ENCODE measurements at regions not wholly inside any gene's neighbourhood (a gene's known extent, or its start where the extent isn't known, plus 50 kb on each side); places are given as distances from the start of the nearest gene placed in this dataset.

DNA sequence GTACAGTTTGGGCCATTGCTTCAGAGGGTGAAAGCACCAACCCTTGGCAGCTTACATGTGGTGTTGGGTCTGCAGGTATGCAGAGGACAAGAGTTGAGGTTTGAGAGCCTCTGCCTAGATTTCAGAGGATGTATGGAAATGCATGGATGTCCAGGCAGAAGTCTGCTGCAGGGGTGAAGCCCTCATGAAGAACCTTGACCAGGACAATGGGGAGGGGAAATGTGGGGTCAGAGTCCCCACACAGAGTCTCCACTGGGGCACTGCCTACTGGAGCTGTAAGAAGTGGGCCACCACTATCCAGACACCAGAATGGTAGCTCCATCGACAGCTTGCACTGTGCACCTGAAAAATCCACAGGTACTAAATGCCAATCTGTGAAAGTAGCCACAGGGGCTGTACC, 113.6 kb upstream of the SPATA31C2 start:
- TF ChIP-seq, protein P1, sequence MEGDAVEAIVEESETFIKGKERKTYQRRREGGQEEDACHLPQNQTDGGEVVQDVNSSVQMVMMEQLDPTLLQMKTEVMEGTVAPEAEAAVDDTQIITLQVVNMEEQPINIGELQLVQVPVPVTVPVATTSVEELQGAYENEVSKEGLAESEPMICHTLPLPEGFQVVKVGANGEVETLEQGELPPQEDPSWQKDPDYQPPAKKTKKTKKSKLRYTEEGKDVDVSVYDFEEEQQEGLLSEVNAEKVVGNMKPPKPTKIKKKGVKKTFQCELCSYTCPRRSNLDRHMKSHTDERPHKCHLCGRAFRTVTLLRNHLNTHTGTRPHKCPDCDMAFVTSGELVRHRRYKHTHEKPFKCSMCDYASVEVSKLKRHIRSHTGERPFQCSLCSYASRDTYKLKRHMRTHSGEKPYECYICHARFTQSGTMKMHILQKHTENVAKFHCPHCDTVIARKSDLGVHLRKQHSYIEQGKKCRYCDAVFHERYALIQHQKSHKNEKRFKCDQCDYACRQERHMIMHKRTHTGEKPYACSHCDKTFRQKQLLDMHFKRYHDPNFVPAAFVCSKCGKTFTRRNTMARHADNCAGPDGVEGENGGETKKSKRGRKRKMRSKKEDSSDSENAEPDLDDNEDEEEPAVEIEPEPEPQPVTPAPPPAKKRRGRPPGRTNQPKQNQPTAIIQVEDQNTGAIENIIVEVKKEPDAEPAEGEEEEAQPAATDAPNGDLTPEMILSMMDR (IDR thresholded peaks at IDR 0.05) = no peak
- no peak for TF ChIP-seq POLR2A (IDR thresholded peaks at IDR 0.05)
- WGBS, 4 donors = 60 to 90% (median 75%) methylated on average over 1 of the region's 1 CpG
- DNase-seq = no peak
- no peaks in the 10 kb centered on the region for H3K4me1 ChIP-seq
- H3K27ac ChIP-seq = no peak overlapping the region
- peaks cover 0 to 21% (median 10%) of the 10 kb centered on the region in 12 donors for H3K9me3 ChIP-seq
- H3K27me3 ChIP-seq = no peaks in the 10 kb centered on the region
- no peaks in the 10 kb centered on the region for H3K36me3 ChIP-seq
- no peak overlapping the region for H3K4me3 ChIP-seq
- intact Hi-C loops (cut with DNase I) = no loop called here
- ATAC-seq = no peak

DNA sequence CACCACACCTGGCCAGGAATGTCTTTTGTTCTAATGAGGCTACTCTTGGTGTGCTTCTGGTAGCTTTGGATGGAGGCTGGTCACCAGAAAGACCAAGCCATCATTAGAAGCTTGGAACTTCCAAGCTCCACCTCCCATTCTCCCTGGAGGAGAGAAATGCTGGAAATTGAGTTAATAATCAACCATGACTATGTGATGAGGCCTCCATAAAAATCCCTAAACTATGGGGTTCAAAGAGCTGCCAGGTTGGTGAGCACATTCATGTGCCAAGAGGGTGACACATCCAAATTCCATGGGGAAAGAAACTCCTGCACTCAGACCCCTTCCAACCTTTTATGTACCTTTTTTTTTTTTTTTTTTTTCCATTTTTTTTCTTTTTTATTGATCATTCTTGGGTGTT, 105.5 kb upstream of the SPATA31C2 start:
- Histone ChIP-seq H3K36me3 (no peaks in the 10 kb centered on the region), H3K4me1 (no peaks in the 10 kb centered on the region), H3K4me3 (no peak overlapping the region), H3K27me3 (no peaks in the 10 kb centered on the region), H3K27ac (no peak overlapping the region), H3K9me3 (no peaks in the 10 kb centered on the region)
- ATAC-seq (no peak), DNase-seq (no peak)
- intact Hi-C loops (cut with DNase I) = no loop called here
- TF ChIP-seq, protein P1 (IDR thresholded peaks at IDR 0.05) = no peak
- no peak for TF ChIP-seq POLR2A (IDR thresholded peaks at IDR 0.05)

DNA sequence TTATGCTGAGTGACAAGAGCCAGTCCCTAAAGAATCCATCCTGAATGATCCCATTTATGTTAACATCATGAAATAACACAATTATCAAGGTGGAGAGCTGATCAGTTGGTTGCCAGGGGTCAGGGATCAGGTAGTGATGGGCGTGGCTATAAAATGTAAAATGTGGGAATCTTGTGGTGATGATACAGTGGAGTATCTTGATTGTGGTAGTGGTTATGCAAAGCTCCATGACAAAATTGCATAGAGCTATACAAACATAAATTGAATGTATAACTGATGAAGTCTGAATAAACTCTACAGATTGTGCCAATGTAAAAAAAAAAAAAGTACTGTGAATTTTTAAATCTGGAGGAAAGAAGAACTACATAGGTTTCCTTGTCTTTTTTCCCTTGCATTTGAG, 104.6 kb upstream of the SPATA31C2 start:
- WGBS, 4 donors = 88 to 96% (median 90%) methylated on average over 1 of the region's 1 CpG
- Histone ChIP-seq H3K27ac (no peak overlapping the region), H3K27me3 (no peaks in the 10 kb centered on the region), H3K36me3 (no peaks in the 10 kb centered on the region), H3K4me3 (no peak overlapping the region), H3K4me1 (peaks cover 0 to 1% (median 0%) of the 10 kb centered on the region in 12 donors), H3K9me3 (no peaks in the 10 kb centered on the region)
- no peak for DNase-seq
- intact Hi-C loops (cut with DNase I) = no loop called here
- no peak for ATAC-seq
- TF ChIP-seq, protein P1 (IDR thresholded peaks at IDR 0.05) = no peak
- no peak for TF ChIP-seq POLR2A (IDR thresholded peaks at IDR 0.05)

DNA sequence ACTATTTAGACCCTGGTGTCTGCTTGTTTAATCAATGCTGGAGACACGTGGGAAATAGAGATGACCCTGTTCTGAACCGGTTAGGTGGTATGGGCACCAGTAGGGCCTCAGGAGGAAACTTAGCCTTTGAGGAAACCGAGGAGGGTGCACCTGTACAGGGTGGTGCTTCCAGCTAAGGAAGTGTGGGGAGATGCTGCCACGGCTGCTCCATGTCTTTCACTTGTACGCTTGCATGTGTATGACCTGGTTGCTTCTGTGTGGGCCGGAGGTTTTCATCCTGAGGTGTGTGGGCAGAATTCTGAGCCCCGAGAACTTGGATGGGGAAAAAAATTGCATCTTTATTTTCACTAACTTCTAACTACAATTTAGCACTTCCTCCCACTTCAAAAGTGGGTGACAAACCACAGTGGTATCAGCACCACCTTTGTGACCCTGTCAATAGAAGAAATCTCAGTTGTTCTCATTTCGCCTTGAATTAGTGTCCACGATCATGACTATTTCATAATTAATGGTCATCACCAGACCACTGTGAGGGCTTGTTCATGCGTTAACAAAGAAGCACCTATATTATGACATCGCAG, 99.8 kb upstream of the SPATA31C2 start:
- no peak overlapping the region for H3K4me3 ChIP-seq
- no peak for TF ChIP-seq POLR2A (IDR thresholded peaks at IDR 0.05)
- TF ChIP-seq, protein P1 (IDR thresholded peaks at IDR 0.05) = no peak
- intact Hi-C loops (cut with DNase I) = no loop called here
- H3K36me3 ChIP-seq = no peaks in the 10 kb centered on the region
- DNase-seq (no peak), ATAC-seq (no peak)
- peaks cover 0 to 11% (median 7%) of the 10 kb centered on the region in 12 donors for H3K4me1 ChIP-seq
- no peaks in the 10 kb centered on the region for H3K9me3 ChIP-seq
- WGBS, 4 donors = 84 to 87% (median 86%) methylated on average over 11 of the region's 11 CpGs
- no peaks in the 10 kb centered on the region for H3K27me3 ChIP-seq
- no peak overlapping the region for H3K27ac ChIP-seq
